Head of caudate nucleus (tissue), 42 donors: ENCODE measurements at regions not wholly inside any gene's neighbourhood (a gene's known extent, or its start where the extent isn't known, plus 50 kb on each side); places are given as distances from the start of the nearest gene placed in this dataset.
A peak's percentile ranks its signal among the peaks of the same experiment; 100 is the strongest.
"Not testable (repeated sequence)": the region's sequence is repeated elsewhere in the genome, so short reads cannot be mapped to it uniquely, and the experiment has no call there.

Source experiments
- DNase-seq, 42 donors: peaks; one replicate each; pipeline versions ENCODE4 v3.0.0 to v3.0.0-alpha.2; 2020 to 2021; ENCODE audit warnings: mixed read lengths in 7 of 42
- intact Hi-C: fragments of 100-400 bp; cut with DNase I; formaldehyde crosslinking; loops from one replicate; pipeline ENCODE4 v1.15.0; 2022

- intact Hi-C loops: no loop called here
- peak in 1 of 42 donors; percentile 9 for DNase-seq
Measured at GRCh38 chr2:8141079-8141707, 540.7 kb upstream of the ID2 start.

- no peak for DNase-seq
- intact Hi-C loops: no loop called here
Measured at GRCh38 chr2:8141780-8142179, 540.1 kb upstream of the ID2 start.

- intact Hi-C loops: no loop called here
- peak in 1 of 42 donors; percentile 21 for DNase-seq
Measured at GRCh38 chr2:8142461-8142860, 539.4 kb upstream of the ID2 start.

GRCh38 chr2:8144131-8144631 is 537.7 kb upstream of the ID2 start:
- peak in 1 of 42 donors; percentile 9 for DNase-seq
- intact Hi-C loops: no loop called here

GRCh38 chr2:8144785-8145184 is 537.1 kb upstream of the ID2 start:
- intact Hi-C loops: no loop called here
- peak in 1 of 42 donors; percentile 6 for DNase-seq

- intact Hi-C loops: not testable (repeated sequence)
- DNase-seq: peak in 1 of 42 donors; percentile 9
Measured at GRCh38 chr2:8145375-8145774, 536.5 kb upstream of the ID2 start.

- peak in 1 of 42 donors; percentile 33 for DNase-seq
Measured at GRCh38 chr2:8146132-8147005, 535.5 kb upstream of the ID2 start.

GRCh38 chr2:8148260-8149006 is 533.4 kb upstream of the ID2 start:
- DNase-seq: peak in 1 of 42 donors; percentile 6
- intact Hi-C loops: no loop called here

More at GRCh38 chr2:8146132-8147005, 535.5 kb upstream of the ID2 start:
- intact Hi-C loops: no loop called here

GRCh38 chr2:8149007-8149405 is 532.9 kb upstream of the ID2 start:
- intact Hi-C loops: no loop called here
- peak in 1 of 42 donors; percentile 2 for DNase-seq

GRCh38 chr2:8149985-8150539 is 531.8 kb upstream of the ID2 start:
- intact Hi-C loops: no loop called here

GRCh38 chr2:8151888-8152287 is 530.0 kb upstream of the ID2 start:
- DNase-seq: no peak
- intact Hi-C loops: no loop called here

More at GRCh38 chr2:8149985-8150539, 531.8 kb upstream of the ID2 start:
- no peak for DNase-seq

GRCh38 chr2:8152392-8153257 is 529.2 kb upstream of the ID2 start:
- intact Hi-C loops: no loop called here
- DNase-seq: no peak

- DNase-seq: no peak
- intact Hi-C loops: no loop called here
Measured at GRCh38 chr2:8153258-8153718, 528.6 kb upstream of the ID2 start.

- intact Hi-C loops: no loop called here
- DNase-seq: no peak
Measured at GRCh38 chr2:8154270-8154669, 527.6 kb upstream of the ID2 start.

- intact Hi-C loops: no loop called here
- DNase-seq: peak in 1 of 42 donors; percentile 31
Measured at GRCh38 chr2:8154936-8155335, 526.9 kb upstream of the ID2 start.

- no peak for DNase-seq
- intact Hi-C loops: no loop called here
Measured at GRCh38 chr2:8157621-8158430, 524.0 kb upstream of the ID2 start.

- DNase-seq: no peak
- intact Hi-C loops: no loop called here
Measured at GRCh38 chr2:8158711-8159110, 523.1 kb upstream of the ID2 start.
